ENCODE measurements at regions not wholly inside any gene's neighbourhood (a gene's known extent, or its start where the extent isn't known, plus 50 kb on each side); places are given as distances from the start of the nearest gene placed in this dataset.

- no peak for DNase-seq
Measured at GRCh38 chr16:82357237-82357636, 187.2 kb upstream of the MPHOSPH6 start.

- no peak for DNase-seq
Measured at GRCh38 chr16:82350560-82350959, 180.5 kb upstream of the MPHOSPH6 start.

GRCh38 chr16:82345318-82345717 is 175.3 kb upstream of the MPHOSPH6 start:
- DNase-seq: no peak

- DNase-seq: no peak
Measured at GRCh38 chr16:82344157-82344556, 174.1 kb upstream of the MPHOSPH6 start.

- no peak for DNase-seq
Measured at GRCh38 chr16:82341146-82341669, 171.2 kb upstream of the MPHOSPH6 start.

- DNase-seq: no peak
Measured at GRCh38 chr16:82340531-82340930, 170.5 kb upstream of the MPHOSPH6 start.

GRCh38 chr16:82337355-82337754 is 167.3 kb upstream of the MPHOSPH6 start:
- DNase-seq: no peak

GRCh38 chr16:82331974-82332750 is 162.1 kb upstream of the MPHOSPH6 start:
- DNase-seq: no peak

- DNase-seq: no peak
Measured at GRCh38 chr16:82331397-82331796, 161.4 kb upstream of the MPHOSPH6 start.

GRCh38 chr16:82329504-82330192 is 159.6 kb upstream of the MPHOSPH6 start:
- no peak for DNase-seq

- no peak for DNase-seq
Measured at GRCh38 chr16:82328881-82329469, 159.0 kb upstream of the MPHOSPH6 start.

- no peak for DNase-seq
Measured at GRCh38 chr16:82323171-82323570, 153.1 kb upstream of the MPHOSPH6 start.

GRCh38 chr16:82322177-82322576 is 152.2 kb upstream of the MPHOSPH6 start:
- DNase-seq: no peak

- DNase-seq: no peak
Measured at GRCh38 chr16:82319038-82319437, 149.0 kb upstream of the MPHOSPH6 start.

GRCh38 chr16:82317411-82318167 is 147.6 kb upstream of the MPHOSPH6 start:
- DNase-seq: no peak

- DNase-seq: no peak
Measured at GRCh38 chr16:82313754-82314153, 143.7 kb upstream of the MPHOSPH6 start.

- DNase-seq: no peak
Measured at GRCh38 chr16:82311528-82311927, 141.5 kb upstream of the MPHOSPH6 start.

- DNase-seq: no peak
Measured at GRCh38 chr16:82302042-82302727, 132.2 kb upstream of the MPHOSPH6 start.

GRCh38 chr16:82301146-82301755 is 131.2 kb upstream of the MPHOSPH6 start:
- DNase-seq: no peak

- DNase-seq: no peak
Measured at GRCh38 chr16:82300374-82300951, 130.4 kb upstream of the MPHOSPH6 start.

GRCh38 chr16:82298472-82298871 is 128.4 kb upstream of the MPHOSPH6 start:
- no peak for DNase-seq

Measured in CD4-positive, alpha-beta T cell treated with Interleukin-12 subunit alpha and Interleukin-12 subunit beta, for 1 hour (primary cell).